ENCODE measurements at regions not wholly inside any gene's neighbourhood (a gene's known extent, or its start where the extent isn't known, plus 50 kb on each side); places are given as distances from the start of the nearest gene placed in this dataset.

DNA sequence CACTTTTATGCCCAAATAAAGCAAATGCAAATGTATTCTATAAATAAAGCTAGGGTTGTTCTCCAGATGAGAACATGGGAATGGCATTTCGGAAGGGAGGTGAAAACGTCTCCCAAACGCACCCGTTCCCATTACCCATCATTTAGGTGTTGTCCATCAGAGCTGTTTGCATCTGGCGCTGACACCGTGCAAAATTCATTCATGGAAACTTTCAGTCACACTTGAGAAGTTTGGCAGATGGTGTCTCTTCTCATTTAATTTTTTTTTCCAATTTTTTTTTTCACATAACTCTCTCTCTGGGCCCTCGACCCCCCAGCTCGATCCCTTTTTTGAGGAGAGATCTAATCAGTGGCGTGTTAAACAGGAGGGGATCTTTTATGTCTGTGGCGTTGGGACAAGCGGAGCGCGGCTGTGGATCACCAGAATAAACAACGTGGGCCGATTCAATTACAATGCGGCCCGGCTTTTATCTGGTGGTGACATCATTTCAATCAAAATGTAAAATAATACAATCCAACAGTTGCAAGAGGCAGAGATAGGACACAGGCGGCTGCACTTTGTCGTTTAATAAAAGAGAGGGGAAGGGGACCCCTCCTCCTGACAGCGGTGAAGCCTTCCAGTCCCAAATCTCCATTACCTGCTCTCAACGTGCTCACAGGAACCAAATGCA, 246.1 kb upstream of the IRX4 start:
- TF ChIP-seq HDAC6 (IDR thresholded peaks at IDR 0.05; ENCODE audit: low read depth, low read length): no peak
- TF ChIP-seq, protein P1, sequence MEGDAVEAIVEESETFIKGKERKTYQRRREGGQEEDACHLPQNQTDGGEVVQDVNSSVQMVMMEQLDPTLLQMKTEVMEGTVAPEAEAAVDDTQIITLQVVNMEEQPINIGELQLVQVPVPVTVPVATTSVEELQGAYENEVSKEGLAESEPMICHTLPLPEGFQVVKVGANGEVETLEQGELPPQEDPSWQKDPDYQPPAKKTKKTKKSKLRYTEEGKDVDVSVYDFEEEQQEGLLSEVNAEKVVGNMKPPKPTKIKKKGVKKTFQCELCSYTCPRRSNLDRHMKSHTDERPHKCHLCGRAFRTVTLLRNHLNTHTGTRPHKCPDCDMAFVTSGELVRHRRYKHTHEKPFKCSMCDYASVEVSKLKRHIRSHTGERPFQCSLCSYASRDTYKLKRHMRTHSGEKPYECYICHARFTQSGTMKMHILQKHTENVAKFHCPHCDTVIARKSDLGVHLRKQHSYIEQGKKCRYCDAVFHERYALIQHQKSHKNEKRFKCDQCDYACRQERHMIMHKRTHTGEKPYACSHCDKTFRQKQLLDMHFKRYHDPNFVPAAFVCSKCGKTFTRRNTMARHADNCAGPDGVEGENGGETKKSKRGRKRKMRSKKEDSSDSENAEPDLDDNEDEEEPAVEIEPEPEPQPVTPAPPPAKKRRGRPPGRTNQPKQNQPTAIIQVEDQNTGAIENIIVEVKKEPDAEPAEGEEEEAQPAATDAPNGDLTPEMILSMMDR (IDR thresholded peaks at IDR 0.05; ENCODE audit: control extremely low read depth in 1 of 3, insufficient read depth in 1 of 3, low read depth in 1 of 3, low read length in 3 of 3): no peak
- TF ChIP-seq, protein P2, sequence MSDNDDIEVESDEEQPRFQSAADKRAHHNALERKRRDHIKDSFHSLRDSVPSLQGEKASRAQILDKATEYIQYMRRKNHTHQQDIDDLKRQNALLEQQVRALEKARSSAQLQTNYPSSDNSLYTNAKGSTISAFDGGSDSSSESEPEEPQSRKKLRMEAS (IDR thresholded peaks at IDR 0.05): no peak
- no peak for TF ChIP-seq EGR1 (IDR thresholded peaks at IDR 0.05; ENCODE audit: borderline replicate concordance, low read depth, low read length)
- no peak for TF ChIP-seq SIN3A (conservative IDR thresholded peaks at IDR 0.05 in 1 of 2, IDR thresholded peaks at IDR 0.05 in 1 of 2; ENCODE audit: low read depth in 1 of 2, low read length in 2 of 2)
- no peak for TF ChIP-seq SP1 (IDR thresholded peaks at IDR 0.05; ENCODE audit: low read depth, low read length)
- TF ChIP-seq EP300 (IDR thresholded peaks at IDR 0.05; ENCODE audit: borderline replicate concordance in 1 of 2, low read depth in 2 of 2, low read length in 2 of 2): no peak
- no peak for TF ChIP-seq NANOG (IDR thresholded peaks at IDR 0.05; ENCODE audit: insufficient read depth, low read depth, low read length, poor library complexity, severe bottlenecking)
- TF ChIP-seq RFX5 (IDR thresholded peaks at IDR 0.05; ENCODE audit: borderline replicate concordance, low read depth, low read length): no peak

Measured in H1 (cell line).